NOMO-1 (cell line): ENCODE measurements at regions not wholly inside any gene's neighbourhood (a gene's known extent, or its start where the extent isn't known, plus 50 kb on each side); places are given as distances from the start of the nearest gene placed in this dataset.
"Not testable (repeated sequence)": the region's sequence is repeated elsewhere in the genome, so short reads cannot be mapped to it uniquely, and the experiment has no call there.

Experiments used
- DNase-seq, 2 experiments: peaks; one replicate each; lab custom pipeline; 2025; ENCODE audit not compliant: unreplicated experiment in 2 of 2; lab: John Stamatoyannopoulos, UW

DNA sequence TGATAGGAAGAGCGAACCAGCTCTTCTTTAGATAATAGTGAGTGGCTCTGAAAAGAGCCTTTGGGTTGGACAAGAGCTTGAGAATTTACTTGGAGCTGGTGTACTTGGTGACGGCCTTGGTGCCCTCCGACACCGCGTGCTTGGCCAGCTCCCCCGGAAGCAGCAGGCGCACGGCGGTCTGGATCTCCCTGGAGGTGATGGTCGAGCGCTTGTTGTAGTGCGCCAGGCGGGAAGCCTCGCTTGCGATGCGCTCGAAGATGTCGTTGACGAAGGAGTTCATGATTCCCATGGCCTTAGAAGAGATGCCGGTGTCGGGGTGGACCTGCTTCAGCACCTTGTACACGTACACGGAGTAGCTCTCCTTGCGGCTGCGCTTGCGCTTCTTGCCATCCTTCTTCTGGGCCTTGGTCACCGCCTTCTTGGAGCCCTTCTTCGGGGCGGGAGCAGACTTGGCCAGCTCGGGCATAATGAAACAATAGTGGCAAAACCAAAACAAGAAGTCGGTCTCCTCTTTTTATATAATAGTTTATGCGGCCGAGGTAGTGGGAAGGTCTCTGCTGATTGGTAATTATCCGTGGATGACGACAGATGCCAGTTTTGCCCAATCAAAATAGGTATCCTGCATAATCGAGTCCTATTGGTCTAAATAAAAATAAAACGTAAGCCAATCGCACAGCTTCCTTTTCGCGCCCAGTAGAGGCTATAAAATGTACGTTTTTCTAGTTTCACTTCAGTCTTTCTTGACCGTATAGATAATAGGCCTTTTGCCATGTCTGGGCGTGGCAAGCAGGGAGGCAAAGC lies 104.6 kb downstream of the OR2B2 start:
- DNase-seq, result peak; percentile 95 to 96

DNA sequence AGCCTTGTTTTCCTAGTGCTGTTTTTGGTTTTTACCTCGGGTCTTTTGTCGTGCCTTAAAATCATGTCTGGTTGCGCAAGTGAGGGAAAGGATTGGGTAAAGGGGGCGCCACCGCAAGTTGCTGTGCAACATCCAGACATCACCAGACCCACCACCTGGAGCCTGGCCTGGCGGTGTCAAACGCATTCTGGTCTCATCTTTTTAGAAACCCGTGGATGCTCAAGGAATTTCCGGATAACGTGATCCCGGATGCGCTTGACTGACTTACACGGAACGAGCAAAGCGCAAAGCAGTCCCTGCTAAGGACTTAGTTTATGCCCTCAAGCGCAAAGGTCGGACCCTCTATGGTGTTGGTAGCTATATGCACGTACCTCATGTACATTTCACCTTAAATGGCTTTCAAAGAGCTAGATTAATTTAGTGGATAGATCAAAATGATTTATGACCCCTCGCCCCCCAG lies 105.2 kb downstream of the OR2B2 start:
- DNase-seq, result peak; percentile 76 to 77

DNA sequence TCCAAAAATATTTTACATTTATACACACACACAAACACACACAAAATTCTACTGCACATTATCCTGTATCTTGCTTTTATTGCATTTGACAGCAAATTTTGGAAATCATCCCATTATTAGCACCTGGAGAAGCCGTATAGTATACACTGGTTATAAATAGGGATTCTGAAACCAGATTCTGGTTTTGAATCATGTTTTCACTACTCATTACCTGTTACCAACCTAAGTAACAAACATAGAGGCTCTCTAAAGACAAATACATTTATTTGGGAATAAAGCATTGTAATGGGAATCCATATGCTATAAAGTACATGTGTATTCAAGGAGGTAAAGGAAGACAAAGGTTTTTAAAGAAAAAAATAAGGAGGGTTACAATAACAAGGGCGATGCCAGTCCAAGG lies 106.8 kb downstream of the OR2B2 start:
- DNase-seq, result no peak

DNA sequence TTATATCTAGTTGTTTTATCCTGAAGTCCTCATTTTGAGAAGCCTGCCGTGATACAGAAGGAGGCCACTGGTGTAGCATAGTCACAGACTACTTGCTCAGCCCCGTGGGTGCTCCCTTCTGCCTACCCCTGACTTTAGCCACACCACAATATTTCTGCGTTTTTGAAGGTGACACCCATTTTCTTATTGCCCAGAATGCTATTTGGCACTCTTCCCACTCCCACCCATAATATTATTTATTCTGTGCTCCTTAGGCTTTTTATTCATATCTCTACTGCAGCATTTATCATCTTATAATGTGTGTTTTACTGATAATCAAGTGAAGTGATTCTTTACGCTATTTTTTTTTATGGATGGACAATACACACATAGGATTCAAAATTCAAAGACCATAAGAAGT lies 107.3 kb downstream of the OR2B2 start:
- no peak for DNase-seq

DNA sequence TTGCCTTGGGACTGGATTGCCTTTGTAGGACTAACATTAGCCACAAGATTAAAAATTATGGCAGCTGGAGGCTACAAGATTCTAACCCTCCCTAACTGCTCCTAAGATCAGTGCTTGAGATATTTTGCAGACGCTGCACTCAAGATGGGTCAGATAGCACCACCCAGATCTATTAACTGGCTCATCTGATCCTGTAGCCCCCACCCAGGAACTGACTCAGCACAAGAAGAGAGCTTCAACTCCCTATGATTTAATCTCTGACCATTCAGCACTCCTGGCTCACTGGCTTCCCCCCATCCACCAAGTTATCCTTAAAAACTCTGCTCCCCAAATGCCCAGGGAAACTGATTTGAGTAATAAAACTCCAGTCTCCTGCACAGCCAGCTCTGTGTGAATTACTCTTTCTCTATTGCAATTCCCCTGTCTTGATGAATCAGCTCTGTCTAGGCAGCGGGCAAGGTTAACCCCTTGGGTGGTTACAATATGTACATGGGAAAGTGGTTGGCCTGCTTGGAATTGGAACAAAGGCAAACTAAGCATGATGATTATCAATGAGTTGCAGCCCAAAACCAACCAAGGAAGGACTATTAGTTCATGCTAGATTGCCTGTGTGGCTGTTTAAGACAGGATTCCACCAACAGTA lies 111.3 kb downstream of the OR2B2 start:
- DNase-seq, result no peak

DNA sequence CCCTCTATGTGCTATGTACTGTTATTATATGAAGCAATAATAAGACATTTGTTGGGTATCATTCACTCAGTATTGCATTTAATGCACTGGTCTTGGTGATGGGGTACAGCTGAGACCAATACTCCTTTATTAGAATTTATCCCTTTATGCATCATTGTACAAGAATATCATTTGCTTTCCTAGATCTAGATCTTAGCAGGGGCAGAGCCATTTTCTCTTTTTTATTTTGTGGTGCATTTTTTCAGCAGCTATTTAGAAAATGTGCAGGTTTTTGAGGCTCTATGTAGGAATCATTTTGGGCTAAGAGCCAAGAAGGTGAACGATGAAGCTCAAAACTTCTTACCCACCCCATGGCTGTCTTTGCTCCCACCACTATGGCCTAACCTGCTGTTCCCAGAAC lies 114.2 kb downstream of the OR2B2 start:
- DNase-seq, result no peak

DNA sequence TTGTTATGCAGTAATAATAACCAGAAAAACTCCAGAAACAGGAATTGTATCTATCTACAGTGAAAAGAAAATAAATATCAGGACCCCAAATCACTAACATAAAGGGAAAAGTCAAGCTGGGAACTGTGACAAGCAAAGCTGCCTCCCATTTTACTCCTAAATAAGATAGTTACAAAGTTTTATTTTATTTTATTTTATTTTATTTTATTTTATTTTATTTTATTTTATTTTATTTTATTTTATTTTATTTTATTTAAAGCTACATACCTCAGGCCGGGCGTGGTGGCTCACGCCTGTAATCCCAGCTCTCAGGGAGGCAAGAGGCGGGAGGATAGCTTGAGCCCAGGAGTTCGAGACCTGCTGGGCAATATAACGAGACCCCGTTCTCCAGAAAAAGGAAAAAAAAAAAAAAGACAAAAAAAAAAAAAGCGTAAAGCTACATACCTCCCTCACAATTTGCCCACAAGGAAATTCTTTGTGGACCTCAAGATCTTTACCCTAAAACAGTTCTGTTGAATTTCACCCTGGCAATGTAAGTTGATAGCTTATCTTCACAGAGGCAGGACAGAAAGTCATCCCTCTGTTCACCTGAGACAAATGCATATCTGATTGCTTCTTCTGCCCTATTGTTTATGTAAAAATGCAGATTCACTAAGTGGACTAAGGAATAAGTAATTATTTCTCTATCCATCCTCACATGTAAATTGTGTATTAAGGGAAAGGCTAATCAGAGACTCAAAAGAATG lies 115.3 kb downstream of the OR2B2 start:
- not testable (repeated sequence) for DNase-seq

DNA sequence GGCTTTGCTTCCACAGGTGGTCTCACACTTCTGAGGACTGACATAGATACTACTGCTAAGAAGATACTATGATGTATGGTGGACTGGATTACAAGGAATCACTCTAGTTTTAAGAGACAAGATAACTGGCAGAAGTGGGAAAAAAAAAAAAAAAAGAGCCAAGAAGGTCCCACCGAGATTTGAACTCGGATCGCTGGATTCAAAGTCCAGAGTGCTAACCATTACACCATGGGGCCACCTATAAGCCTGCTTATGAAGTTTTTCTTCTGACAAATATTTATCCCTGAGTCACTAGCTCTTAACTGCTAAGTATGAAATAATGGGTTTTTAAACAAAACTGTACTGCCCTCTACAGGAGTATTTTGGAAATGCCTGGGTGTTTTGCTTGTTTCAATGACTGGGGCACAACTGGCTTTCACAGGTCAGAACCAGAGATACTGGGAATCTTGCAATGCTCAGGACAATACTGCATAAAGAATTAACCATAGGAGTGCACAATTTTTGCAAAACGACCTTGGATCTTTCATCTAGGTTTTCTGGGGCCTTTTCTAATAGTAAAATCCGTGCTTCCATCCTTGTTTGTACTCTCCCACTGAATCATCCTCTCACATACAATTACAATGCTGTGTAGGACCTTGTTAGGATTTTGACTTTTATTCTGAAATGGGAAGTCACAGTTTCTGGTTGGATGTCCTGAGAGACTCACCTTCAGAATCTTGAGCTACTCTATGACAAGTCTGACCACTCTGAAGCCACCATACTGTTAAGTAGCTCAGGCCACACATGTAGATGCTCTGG lies 116.3 kb downstream of the OR2B2 start:
- peak; percentile 71 to 85 for DNase-seq

DNA sequence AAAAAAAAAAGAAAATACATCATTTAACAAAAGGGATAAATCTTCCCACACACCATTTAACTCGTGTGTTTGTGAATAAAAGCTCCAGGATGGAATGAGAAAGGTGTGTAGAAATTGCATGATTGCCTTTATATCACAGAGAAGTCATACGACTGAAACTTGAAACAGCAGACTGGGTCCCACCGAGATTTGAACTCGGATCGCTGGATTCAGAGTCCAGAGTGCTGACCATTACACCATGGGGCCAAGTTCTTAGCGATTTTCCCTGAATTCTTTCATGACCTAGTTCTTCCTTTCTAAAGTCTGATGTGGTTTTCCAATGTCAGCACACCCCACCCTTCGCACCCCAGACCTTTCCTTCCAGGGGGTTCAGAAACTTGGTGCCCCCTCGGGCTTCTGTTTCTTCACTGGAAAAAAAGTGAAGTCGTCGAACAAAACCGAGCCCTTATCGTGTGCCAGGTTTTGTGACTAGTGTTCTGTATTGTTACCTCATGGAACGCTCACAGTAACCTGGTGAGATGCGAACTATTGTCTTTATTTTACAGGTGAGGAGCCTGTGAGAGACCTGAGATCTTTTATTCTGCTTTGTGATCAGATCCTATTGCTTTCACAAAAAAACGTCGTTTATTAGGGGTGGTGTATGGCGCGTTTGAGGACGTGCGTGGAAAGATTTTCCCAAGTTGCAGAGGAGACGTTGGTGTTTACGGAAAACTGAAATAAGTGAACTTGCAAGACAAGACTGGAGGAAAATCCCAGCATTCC lies 120.8 kb downstream of the OR2B2 start:
- peak; percentile 13 to 67 for DNase-seq

DNA sequence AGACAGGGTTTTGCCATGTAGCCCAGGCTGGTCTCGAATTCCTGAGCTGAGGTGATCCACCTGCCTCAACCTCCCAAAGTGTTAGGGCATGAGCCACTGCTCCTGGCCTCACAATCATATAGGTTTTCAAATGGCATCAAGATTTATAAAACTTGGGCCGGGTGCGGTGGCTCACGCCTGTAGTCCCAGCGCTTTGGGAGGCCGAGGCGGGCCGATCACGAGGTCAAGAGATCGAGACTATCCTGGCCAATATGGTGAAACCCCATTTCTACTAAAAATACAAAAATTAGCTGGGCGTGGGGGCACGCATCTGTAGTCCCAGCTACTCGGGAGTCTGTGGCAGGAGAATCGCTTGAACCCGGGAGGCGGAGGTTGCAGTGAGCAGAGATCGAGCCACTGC lies 123.8 kb downstream of the OR2B2 start:
- DNase-seq, result not testable (repeated sequence)

DNA sequence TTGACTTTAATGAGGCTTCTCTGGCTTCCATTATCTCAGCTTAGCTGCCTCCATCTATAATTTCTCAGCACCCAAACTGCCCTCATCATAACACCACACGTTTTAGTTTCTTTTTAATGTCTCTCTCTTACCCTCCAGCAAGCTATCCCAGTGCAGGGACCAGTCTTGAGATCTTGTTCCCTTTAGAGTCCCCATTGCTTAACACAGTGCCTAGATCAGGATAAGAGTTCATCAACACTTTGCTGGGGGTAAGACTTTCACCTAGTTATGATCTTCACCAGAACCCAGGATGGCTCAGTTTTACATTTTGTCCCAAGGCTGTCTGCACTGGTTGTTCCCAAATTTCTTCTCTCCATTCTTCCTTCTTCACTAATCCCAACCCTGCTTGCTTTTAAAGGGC lies 126.1 kb downstream of the OR2B2 start:
- DNase-seq, result no peak

DNA sequence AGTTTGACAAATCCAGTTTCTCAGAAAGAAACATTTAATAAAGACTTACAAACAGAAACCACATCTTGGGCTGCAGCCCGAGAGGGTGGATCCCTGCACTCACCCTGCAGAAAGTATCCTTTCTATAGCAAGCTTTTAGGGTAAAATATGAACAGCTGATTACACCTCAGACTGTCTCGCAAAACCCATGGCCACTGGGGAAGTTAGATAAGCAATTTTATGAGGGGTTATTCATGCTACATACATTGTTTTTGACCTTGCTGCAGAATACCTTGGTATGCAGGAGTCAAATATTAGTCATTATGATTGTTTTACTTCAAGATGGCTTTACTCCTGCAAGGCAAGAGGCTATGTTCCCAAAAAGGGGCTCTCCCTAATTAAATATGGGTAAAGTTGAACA lies 126.9 kb downstream of the OR2B2 start:
- no peak for DNase-seq

DNA sequence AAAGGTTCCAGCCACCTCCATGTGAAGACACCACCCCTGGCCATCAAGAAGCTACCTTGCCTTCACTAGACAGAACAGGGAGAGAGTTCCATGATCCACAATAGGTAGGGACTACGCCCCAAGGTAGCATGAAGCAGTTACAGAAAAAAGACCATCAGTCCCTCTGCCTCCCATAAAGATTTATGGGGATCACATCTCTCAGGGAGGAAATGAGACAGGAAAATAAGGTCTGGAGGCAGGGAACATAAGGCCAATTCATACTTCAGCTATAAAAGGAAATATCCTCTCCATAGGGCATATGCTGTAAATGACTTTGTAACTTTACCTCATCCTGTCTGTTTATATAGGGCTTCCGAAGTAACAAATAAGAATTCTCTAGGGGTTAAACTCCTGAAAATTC lies 129.4 kb downstream of the OR2B2 start:
- no peak for DNase-seq

DNA sequence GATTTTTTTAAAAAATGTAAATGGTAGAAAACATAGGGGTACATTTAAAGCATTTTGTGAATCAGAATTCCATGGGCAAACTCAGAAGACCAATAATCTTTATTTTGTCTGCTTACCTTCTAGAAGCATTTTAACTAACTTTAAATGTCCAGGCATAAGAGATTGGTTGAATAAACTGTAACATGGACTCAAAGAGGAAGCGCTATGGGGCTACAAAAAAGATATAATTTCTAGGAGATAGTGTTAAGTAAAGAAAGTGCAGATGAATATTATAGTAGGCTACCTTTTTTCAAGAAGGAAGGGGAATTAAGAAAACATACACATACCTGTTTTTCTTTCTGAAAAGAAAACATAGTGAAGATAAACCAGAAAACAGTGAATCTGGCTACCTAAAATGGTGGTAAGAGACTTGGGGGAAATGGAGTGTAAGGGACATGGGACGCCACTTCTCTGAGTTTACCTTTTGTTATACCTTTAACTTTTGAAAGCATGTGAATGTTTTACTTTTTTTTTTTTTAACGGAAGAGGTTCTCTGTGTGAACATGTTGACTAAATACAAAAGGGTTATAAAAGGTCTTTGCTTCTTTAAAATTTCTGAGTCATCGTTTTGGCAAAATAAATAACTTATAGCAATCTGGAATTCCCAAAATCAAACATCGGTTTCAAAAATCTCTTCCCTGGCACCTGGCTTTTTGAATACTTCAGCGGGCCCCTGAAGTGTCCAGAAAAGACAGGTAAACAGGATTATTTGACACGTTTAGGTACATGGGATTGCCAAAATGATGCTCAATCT lies 133.4 kb downstream of the OR2B2 start:
- DNase-seq, result no peak

DNA sequence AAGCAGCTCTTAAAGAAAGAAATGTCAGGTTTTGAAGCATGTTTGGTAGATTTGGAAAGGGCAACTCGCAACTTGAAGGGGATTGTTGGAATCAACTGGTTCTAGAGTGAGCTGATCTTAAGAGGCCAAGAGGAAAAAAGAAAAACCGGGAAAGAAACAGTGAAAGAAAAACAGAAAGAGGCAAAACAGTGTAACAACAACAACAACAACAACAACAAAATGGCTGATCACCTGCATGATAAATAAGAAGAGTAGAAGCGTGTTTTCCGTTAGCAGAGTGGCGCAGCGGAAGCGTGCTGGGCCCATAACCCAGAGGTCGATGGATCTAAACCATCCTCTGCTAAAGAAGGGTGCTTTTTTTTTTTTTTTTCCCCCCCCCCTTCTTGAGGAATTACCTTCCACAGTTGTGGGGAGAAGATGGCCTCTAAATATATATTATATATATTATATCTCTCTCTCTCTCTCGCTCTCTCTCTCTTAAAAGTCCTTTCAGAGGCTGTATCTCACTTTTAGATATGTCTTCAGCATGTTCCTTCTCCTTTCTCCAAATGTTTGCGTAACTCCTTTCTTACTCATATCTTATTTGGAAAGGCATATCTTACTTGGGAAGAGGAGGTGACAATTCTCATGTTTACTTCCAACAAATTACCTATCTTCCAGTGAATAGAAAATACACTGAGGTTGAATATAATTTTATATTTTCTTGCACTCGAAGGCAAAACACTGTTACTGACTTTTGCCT lies 134.4 kb downstream of the OR2B2 start:
- DNase-seq, result no peak

DNA sequence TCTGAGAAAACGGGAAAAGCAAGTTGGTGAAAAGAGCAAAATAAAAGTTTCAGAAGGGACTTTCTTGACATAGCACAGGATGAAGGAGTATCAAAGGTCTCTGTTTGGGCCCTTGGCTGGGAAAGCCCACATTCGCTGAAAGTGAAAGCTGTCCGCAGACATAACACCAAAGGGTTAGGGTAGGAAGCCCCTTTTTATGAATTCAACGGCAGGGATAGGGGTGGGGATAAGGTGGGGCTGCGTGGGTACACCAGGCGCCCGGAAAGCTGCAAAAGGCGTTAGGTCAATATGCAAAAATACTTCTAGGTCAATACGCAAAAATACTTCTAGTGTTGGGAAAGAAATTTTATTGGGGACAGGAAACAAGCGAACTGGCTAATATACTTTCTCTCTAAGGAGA lies 135.1 kb downstream of the OR2B2 start:
- no peak for DNase-seq

DNA sequence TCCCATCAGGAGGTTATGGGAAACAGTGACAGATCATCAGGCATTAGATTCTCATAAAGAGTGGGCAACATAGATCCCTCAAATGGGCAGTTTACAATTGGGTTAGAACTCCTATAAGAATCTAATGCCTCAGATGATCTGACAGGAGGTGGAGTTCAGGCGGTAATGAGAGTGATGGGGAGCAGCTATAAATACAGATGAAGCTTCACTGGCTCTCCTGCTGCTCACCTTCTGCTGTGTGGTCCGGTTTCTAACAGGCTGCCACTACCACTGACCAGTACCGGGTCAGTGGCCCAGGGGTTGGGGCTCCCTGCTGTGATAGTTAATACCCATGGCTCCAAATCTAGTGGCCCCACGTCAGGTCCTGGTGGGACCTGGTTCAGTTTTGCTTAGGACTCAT lies 135.7 kb downstream of the OR2B2 start:
- DNase-seq, result no peak

DNA sequence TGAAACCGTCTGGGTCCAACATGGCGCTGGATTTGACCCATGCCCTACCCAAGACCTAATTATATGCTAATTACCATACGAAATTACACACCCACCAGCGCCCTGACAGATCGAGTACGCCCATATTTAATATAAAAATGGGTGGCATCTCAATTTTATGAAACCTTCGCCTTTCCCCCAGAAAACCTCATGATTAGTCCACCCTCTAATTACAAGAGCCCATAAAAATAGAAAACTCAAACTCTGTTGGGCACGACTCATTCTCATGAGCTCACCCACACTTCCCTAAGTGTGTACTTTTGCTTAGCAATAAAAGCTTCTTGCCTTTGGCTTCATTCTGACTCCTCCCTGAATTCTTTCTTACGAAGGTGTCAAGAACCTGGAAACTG lies 136.4 kb downstream of the OR2B2 start:
- no peak for DNase-seq
